GM18508 (cell line): ENCODE measurements at regions not wholly inside any gene's neighbourhood (a gene's known extent, or its start where the extent isn't known, plus 50 kb on each side); places are given as distances from the start of the nearest gene placed in this dataset.

Experiments
- ATAC-seq: cut with Tn5 transposase; IDR thresholded peaks from one replicate; pipeline ENCODE4 v1.9.1; 2021; ENCODE audit warnings: moderate number of reproducible peaks; ENCODE audit not compliant: insufficient read depth, unreplicated experiment

- no peak for ATAC-seq
These were observed 351.1 kb upstream of the AJAP1 start for GRCh38 chr1:4303303-4303702.

GRCh38 chr1:4305526-4306301 is 348.7 kb upstream of the AJAP1 start:
- ATAC-seq: no peak

GRCh38 chr1:4306559-4307467 is 347.6 kb upstream of the AJAP1 start:
- ATAC-seq: no peak

GRCh38 chr1:4307468-4307845 is 347.0 kb upstream of the AJAP1 start:
- no peak for ATAC-seq

- no peak for ATAC-seq
These were observed 346.4 kb upstream of the AJAP1 start for GRCh38 chr1:4307911-4308545.

GRCh38 chr1:4308806-4309205 is 345.6 kb upstream of the AJAP1 start:
- ATAC-seq: no peak

GRCh38 chr1:4309676-4310320 is 344.6 kb upstream of the AJAP1 start:
- ATAC-seq: no peak

- ATAC-seq: no peak
These were observed 343.9 kb upstream of the AJAP1 start for GRCh38 chr1:4310396-4310923.

GRCh38 chr1:4312024-4312423 is 342.4 kb upstream of the AJAP1 start:
- ATAC-seq: no peak

GRCh38 chr1:4315202-4315601 is 339.2 kb upstream of the AJAP1 start:
- no peak for ATAC-seq

- ATAC-seq: no peak
These were observed 337.2 kb upstream of the AJAP1 start for GRCh38 chr1:4317207-4317606.

- no peak for ATAC-seq
These were observed 335.7 kb upstream of the AJAP1 start for GRCh38 chr1:4318720-4319119.

- ATAC-seq: no peak
These were observed 334.9 kb upstream of the AJAP1 start for GRCh38 chr1:4319496-4319895.

- ATAC-seq: no peak
These were observed 331.5 kb upstream of the AJAP1 start for GRCh38 chr1:4322881-4323280.

- ATAC-seq: no peak
These were observed 331.1 kb upstream of the AJAP1 start for GRCh38 chr1:4323309-4323708.

- no peak for ATAC-seq
These were observed 329.9 kb upstream of the AJAP1 start for GRCh38 chr1:4324525-4324924.

- ATAC-seq: no peak
These were observed 327.3 kb upstream of the AJAP1 start for GRCh38 chr1:4327142-4327541.

- no peak for ATAC-seq
These were observed 325.9 kb upstream of the AJAP1 start for GRCh38 chr1:4328402-4329071.

GRCh38 chr1:4330805-4331766 is 323.3 kb upstream of the AJAP1 start:
- no peak for ATAC-seq
